Progenitor cell of endocrine pancreas (in vitro differentiated cells): ENCODE measurements at regions not wholly inside any gene's neighbourhood (a gene's known extent, or its start where the extent isn't known, plus 50 kb on each side); places are given as distances from the start of the nearest gene placed in this dataset.

ENCODE experiments used
- DNase-seq: peaks from one replicate; pipeline ENCODE4 v3.0.0; 2021; ENCODE audit warnings: low spot score; ENCODE audit not compliant: unreplicated experiment
- H3K27ac Mint-ChIP-seq: 2 replicates; pipeline ENCODE4 v1.8.0; 2021; ENCODE audit warnings: mild to moderate bottlenecking, moderate library complexity, mixed read lengths
- H3K27me3 Mint-ChIP-seq: 2 replicates; pipeline ENCODE4 v1.8.0; 2021; ENCODE audit warnings: mixed read lengths
- H3K36me3 Mint-ChIP-seq: 2 replicates; pipeline ENCODE4 v1.8.0; 2022; ENCODE audit warnings: mixed read lengths; ENCODE audit not compliant: insufficient read depth
- H3K4me1 Mint-ChIP-seq: 2 replicates; pipeline ENCODE4 v1.8.0; 2021; ENCODE audit warnings: low read depth, mixed read lengths
- H3K4me3 Mint-ChIP-seq: 2 replicates; pipeline ENCODE4 v1.8.0; 2021; ENCODE audit warnings: low read depth, mild to moderate bottlenecking, moderate library complexity, mixed read lengths
- H3K9me3 Mint-ChIP-seq: 2 replicates; pipeline ENCODE4 v1.8.0; 2021; ENCODE audit warnings: low read depth, mixed read lengths
- CTCF ChIP-seq: fragments of 200-600 bp; sonication (generic); IDR thresholded peaks from one replicate; pipeline ENCODE4 v1.5.0; 2021; ENCODE audit warnings: antibody characterized with exemption, mild to moderate bottlenecking; ENCODE audit not compliant: unreplicated experiment

- no peak overlapping the region for H3K4me3 Mint-ChIP-seq
These were observed 76.0 kb downstream of the ATPSCKMT start for GRCh38 chr5:10173716-10174115.

GRCh38 chr5:10172247-10172646 is 77.4 kb downstream of the ATPSCKMT start:
- H3K36me3 Mint-ChIP-seq: no peaks in the 10 kb centered on the region
- no peaks in the 10 kb centered on the region for H3K4me1 Mint-ChIP-seq
- H3K9me3 Mint-ChIP-seq: peaks cover 3% of the 10 kb centered on the region
- H3K27me3 Mint-ChIP-seq: no peaks in the 10 kb centered on the region
- no peak for DNase-seq
- TF ChIP-seq CTCF: no peak
- no peak overlapping the region for H3K27ac Mint-ChIP-seq
- no peak overlapping the region for H3K4me3 Mint-ChIP-seq

More at GRCh38 chr5:10173716-10174115, 76.0 kb downstream of the ATPSCKMT start:
- no peak for TF ChIP-seq CTCF
- DNase-seq: no peak
- H3K27me3 Mint-ChIP-seq: no peaks in the 10 kb centered on the region
- no peaks in the 10 kb centered on the region for H3K4me1 Mint-ChIP-seq
- H3K27ac Mint-ChIP-seq: no peak overlapping the region
- H3K36me3 Mint-ChIP-seq: no peaks in the 10 kb centered on the region
- H3K9me3 Mint-ChIP-seq: peaks cover 5% of the 10 kb centered on the region

- no peak for DNase-seq
- no peaks in the 10 kb centered on the region for H3K27me3 Mint-ChIP-seq
- peaks cover 3% of the 10 kb centered on the region for H3K36me3 Mint-ChIP-seq
- no peak overlapping the region for H3K4me3 Mint-ChIP-seq
- H3K4me1 Mint-ChIP-seq: no peaks in the 10 kb centered on the region
- H3K9me3 Mint-ChIP-seq: peaks cover 16% of the 10 kb centered on the region
- TF ChIP-seq CTCF: no peak
- no peak overlapping the region for H3K27ac Mint-ChIP-seq
These were observed 80.3 kb downstream of the ATPSCKMT start for GRCh38 chr5:10169359-10169758.

- Mint-ChIP-seq H3K27ac (no peak overlapping the region), H3K36me3 (peaks cover 3% of the 10 kb centered on the region), H3K4me1 (no peaks in the 10 kb centered on the region), H3K4me3 (no peak overlapping the region), H3K27me3 (no peaks in the 10 kb centered on the region), H3K9me3 (peaks cover 19% of the 10 kb centered on the region)
- no peak for TF ChIP-seq CTCF
- DNase-seq: no peak
These were observed 81.4 kb downstream of the ATPSCKMT start for GRCh38 chr5:10168254-10168653.

GRCh38 chr5:10167806-10168205 is 81.9 kb downstream of the ATPSCKMT start:
- no peak for TF ChIP-seq CTCF
- peaks cover 3% of the 10 kb centered on the region for H3K36me3 Mint-ChIP-seq
- no peak for DNase-seq
- no peak overlapping the region for H3K27ac Mint-ChIP-seq
- H3K4me1 Mint-ChIP-seq: no peaks in the 10 kb centered on the region
- H3K27me3 Mint-ChIP-seq: no peaks in the 10 kb centered on the region
- peaks cover 19% of the 10 kb centered on the region for H3K9me3 Mint-ChIP-seq
- H3K4me3 Mint-ChIP-seq: no peak overlapping the region
